ENCODE measurements at regions not wholly inside any gene's neighbourhood (a gene's known extent, or its start where the extent isn't known, plus 50 kb on each side); places are given as distances from the start of the nearest gene placed in this dataset.

GRCh38 chr3:44042772-44043171, 198.9 kb upstream of the TOPAZ1 start:
- DNase-seq (ENCODE audit: low read depth) = no peak
- no peak for TF ChIP-seq CTCF (IDR thresholded peaks at IDR 0.05; ENCODE audit: insufficient read depth, low read depth, low read length)

GRCh38 chr3:44045476-44046275, 196.0 kb upstream of the TOPAZ1 start:
- no peak for TF ChIP-seq CTCF (IDR thresholded peaks at IDR 0.05; ENCODE audit: insufficient read depth, low read depth, low read length)
- no peak overlapping the region for H3K4me3 ChIP-seq (ENCODE audit: low read depth, low read length)
- DNase-seq (ENCODE audit: low read depth) = no peak

More at GRCh38 chr3:44042772-44043171, 198.9 kb upstream of the TOPAZ1 start:
- H3K4me3 ChIP-seq (ENCODE audit: low read depth, low read length) = no peak overlapping the region

GRCh38 chr3:44047796-44048195, 193.9 kb upstream of the TOPAZ1 start:
- TF ChIP-seq CTCF (IDR thresholded peaks at IDR 0.05; ENCODE audit: insufficient read depth, low read depth, low read length) = no peak
- no peak overlapping the region for H3K4me3 ChIP-seq (ENCODE audit: low read depth, low read length)

GRCh38 chr3:44048196-44048924, 193.3 kb upstream of the TOPAZ1 start:
- no peak for TF ChIP-seq CTCF (IDR thresholded peaks at IDR 0.05; ENCODE audit: insufficient read depth, low read depth, low read length)
- no peak overlapping the region for H3K4me3 ChIP-seq (ENCODE audit: low read depth, low read length)
- DNase-seq (ENCODE audit: low read depth) = no peak

More at GRCh38 chr3:44047796-44048195, 193.9 kb upstream of the TOPAZ1 start:
- DNase-seq (ENCODE audit: low read depth) = no peak

- no peak for DNase-seq (ENCODE audit: low read depth)
- no peak overlapping the region for H3K4me3 ChIP-seq (ENCODE audit: low read depth, low read length)
- no peak for TF ChIP-seq CTCF (IDR thresholded peaks at IDR 0.05; ENCODE audit: insufficient read depth, low read depth, low read length)
Observed at GRCh38 chr3:44048949-44049348, 192.7 kb upstream of the TOPAZ1 start.

GRCh38 chr3:44050101-44050500, 191.6 kb upstream of the TOPAZ1 start:
- H3K4me3 ChIP-seq (ENCODE audit: low read depth, low read length) = no peak overlapping the region
- no peak for DNase-seq (ENCODE audit: low read depth)
- TF ChIP-seq CTCF (IDR thresholded peaks at IDR 0.05; ENCODE audit: insufficient read depth, low read depth, low read length) = no peak

Data from fibroblast of villous mesenchyme (primary cell).